IMR-90 (cell line): ENCODE measurements at regions not wholly inside any gene's neighbourhood (a gene's known extent, or its start where the extent isn't known, plus 50 kb on each side); places are given as distances from the start of the nearest gene placed in this dataset.

Experiments
- ATAC-seq: fragments of 200-7000 bp; cut with Tn5 transposase; 2 replicates; pipeline ENCODE4 v1.9.1; 2020; ENCODE audit warnings: low read depth, mild to moderate bottlenecking, moderate library complexity
- BruUV-seq: library from RNA; stranded (reverse); fragments of 400-500 nt; replicated peaks from 2 replicates; lab custom pipeline; 2021; lab: Mats Ljungman, UMichigan
- CTCF ChIA-PET: fragments of 300-600 bp; formaldehyde crosslinking; extraction: SDS; loops from one replicate; lab custom pipeline; 2021; ENCODE audit warnings: antibody characterized with exemption; lab: Yijun Ruan, JAX
- POLR2A ChIA-PET: fragments of 300-600 bp; sonication (Branson Sonifier 250); formaldehyde crosslinking; loops from one replicate; lab custom pipeline; 2022; ENCODE audit warnings: antibody characterized with exemption; ENCODE audit not compliant: unreplicated experiment; lab: Charles Lee
- DNase-seq: peaks from one replicate; pipeline ENCODE4 v3.0.0; 2013
- H2AFZ ChIP-seq: replicated peaks from 2 replicates; pipeline ENCODE3; 2013; ENCODE audit warnings: low read length, mild to moderate bottlenecking; ENCODE audit not compliant: poor library complexity
- H2AK5ac ChIP-seq: 2 replicates; pipeline ENCODE4 v1.6.1; 2013; ENCODE audit warnings: low read depth, low read length, inconsistent platforms
- H2AK9ac ChIP-seq: replicated peaks from 2 replicates; pipeline ENCODE3; 2013; ENCODE audit warnings: mild to moderate bottlenecking, low read depth, low read length, moderate library complexity; ENCODE audit not compliant: poor library complexity
- H2BK120ac ChIP-seq: 2 replicates; pipeline ENCODE4 v1.6.1; 2013; ENCODE audit warnings: low read depth, low read length, inconsistent platforms
- H2BK15ac ChIP-seq: 3 replicates; pipeline ENCODE4 v1.6.1; 2013; ENCODE audit warnings: low read depth, low read length, inconsistent platforms
- H2BK20ac ChIP-seq: 2 replicates; pipeline ENCODE4 v1.6.1; 2013; ENCODE audit warnings: low read depth, mild to moderate bottlenecking, inconsistent platforms, low read length, moderate library complexity
- H2BK5ac ChIP-seq: 2 replicates; pipeline ENCODE4 v1.6.1; 2013; ENCODE audit warnings: mild to moderate bottlenecking, low read depth, low read length, inconsistent platforms; ENCODE audit not compliant: poor library complexity, severe bottlenecking
- H3K14ac ChIP-seq: replicated peaks from 2 replicates; pipeline ENCODE4 v1.6.1; 2013; ENCODE audit warnings: low read depth, low read length, inconsistent platforms
- H3K18ac ChIP-seq: 2 replicates; pipeline ENCODE4 v1.6.1; 2013; ENCODE audit warnings: low read depth, low read length, control low read depth
- H3K23ac ChIP-seq: 2 replicates; pipeline ENCODE4 v1.6.1; 2013; ENCODE audit warnings: low read depth, low read length, inconsistent platforms
- H3K27ac ChIP-seq: 2 replicates; pipeline ENCODE4 v1.5.1; 2013; ENCODE audit warnings: mild to moderate bottlenecking, control low read depth, low read length; ENCODE audit not compliant: insufficient read depth
- H3K27me3 ChIP-seq: 2 replicates; pipeline ENCODE4 v1.6.1; 2013; ENCODE audit warnings: low read length; ENCODE audit not compliant: control insufficient read depth, insufficient read depth
- H3K36me3 ChIP-seq: 2 replicates; pipeline ENCODE4 v1.6.1; 2013; ENCODE audit warnings: low read length, mixed read lengths; ENCODE audit not compliant: control insufficient read depth, insufficient read depth
- H3K4ac ChIP-seq: 2 replicates; pipeline ENCODE4 v1.6.1; 2013; ENCODE audit warnings: low read depth, low read length, inconsistent platforms
- H3K4me1 ChIP-seq: 2 replicates; pipeline ENCODE4 v1.6.1; 2013; ENCODE audit warnings: low read length, mixed read lengths; ENCODE audit not compliant: control insufficient read depth, insufficient read depth
- H3K4me2 ChIP-seq: 2 replicates; pipeline ENCODE4 v1.6.1; 2013; ENCODE audit warnings: low read depth, mild to moderate bottlenecking, control low read depth, low read length, moderate library complexity
- H3K4me3 ChIP-seq: 2 replicates; pipeline ENCODE4 v1.5.1; 2013; ENCODE audit warnings: low read depth, mild to moderate bottlenecking, control low read depth, low read length, moderate library complexity; ENCODE audit not compliant: insufficient read depth
- H3K56ac ChIP-seq: 2 replicates; pipeline ENCODE4 v1.6.1; 2013; ENCODE audit warnings: low read length, inconsistent platforms; ENCODE audit not compliant: insufficient read depth; ENCODE audit errors: extremely low read depth
- H3K79me1 ChIP-seq, 2 experiments: 2 replicates each; pipeline ENCODE4 v1.6.1; 2013; ENCODE audit warnings: low read length in 2 of 2, inconsistent platforms in 1 of 2, low read depth in 1 of 2
- H3K9ac ChIP-seq: 2 replicates; pipeline ENCODE4 v1.6.1; 2013; ENCODE audit warnings: low read depth, low read length, control low read depth
- H3K9me1 ChIP-seq: 2 replicates; pipeline ENCODE4 v1.6.1; 2013; ENCODE audit warnings: low read length, inconsistent platforms; ENCODE audit not compliant: insufficient read depth
- H3K9me3 ChIP-seq: 2 replicates; pipeline ENCODE4 v1.6.1; 2013; ENCODE audit warnings: low read length; ENCODE audit not compliant: control insufficient read depth, insufficient read depth
- H4K20me1 ChIP-seq: 2 replicates; pipeline ENCODE4 v1.6.1; 2013; ENCODE audit warnings: low read length, inconsistent platforms; ENCODE audit not compliant: insufficient read depth
- H4K5ac ChIP-seq: 2 replicates; pipeline ENCODE4 v1.6.1; 2013; ENCODE audit warnings: mild to moderate bottlenecking, low read depth, low read length, control low read depth
- H4K8ac ChIP-seq, 2 experiments: 2 replicates each; pipeline ENCODE4 v1.6.1; 2013; ENCODE audit warnings: low read depth in 2 of 2, low read length in 2 of 2, control low read depth in 1 of 2, inconsistent platforms in 1 of 2
- H4K91ac ChIP-seq: 2 replicates; pipeline ENCODE4 v1.6.1; 2013; ENCODE audit warnings: low read depth, low read length, inconsistent platforms; ENCODE audit not compliant: insufficient read depth
- BHLHE40 ChIP-seq: fragments of 150-350 bp; IDR thresholded peaks from 2 replicates; pipeline ENCODE4 v1.6.1; 2016; ENCODE audit warnings: mild to moderate bottlenecking, low read depth, low read length
- CEBPB ChIP-seq: IDR thresholded peaks from 2 replicates; pipeline ENCODE4 v1.6.1; 2012; ENCODE audit warnings: low read depth, low read length, improper control_type of control experiment
- CHD1 ChIP-seq: IDR thresholded peaks from 2 replicates; pipeline ENCODE4 v1.6.1; 2012; ENCODE audit warnings: low read depth, low read length, improper control_type of control experiment
- ELK1 ChIP-seq: fragments of 150-350 bp; IDR thresholded peaks from 2 replicates; pipeline ENCODE4 v1.6.1; 2016; ENCODE audit warnings: low read depth, mild to moderate bottlenecking, low read length, moderate library complexity, borderline replicate concordance
- FOS ChIP-seq: fragments of 150-350 bp; IDR thresholded peaks from 2 replicates; pipeline ENCODE4 v1.6.1; 2016; ENCODE audit warnings: low read depth, low read length
- MAFK ChIP-seq: IDR thresholded peaks from 2 replicates; pipeline ENCODE4 v1.6.1; 2012; ENCODE audit warnings: low read depth, low read length, improper control_type of control experiment
- MAZ ChIP-seq: IDR thresholded peaks from 2 replicates; pipeline ENCODE4 v1.6.1; 2012; ENCODE audit warnings: low read depth, mild to moderate bottlenecking, low read length, improper control_type of control experiment, moderate library complexity, borderline replicate concordance
- MXI1 ChIP-seq: IDR thresholded peaks from 2 replicates; pipeline ENCODE4 v1.6.1; 2012; ENCODE audit warnings: low read depth, mild to moderate bottlenecking, low read length, moderate library complexity, borderline replicate concordance
- POLR2A ChIP-seq: IDR thresholded peaks from 2 replicates; pipeline ENCODE4 v1.6.1; 2012; ENCODE audit warnings: mild to moderate bottlenecking, low read depth, low read length
- RAD21 ChIP-seq: IDR thresholded peaks from 2 replicates; pipeline ENCODE4 v1.6.1; 2012; ENCODE audit warnings: low read length, improper control_type of control experiment
- RCOR1 ChIP-seq: IDR thresholded peaks from 2 replicates; pipeline ENCODE4 v1.6.1; 2012; ENCODE audit warnings: mild to moderate bottlenecking, low read length, improper control_type of control experiment; ENCODE audit not compliant: insufficient replicate concordance
- RFX5 ChIP-seq: IDR thresholded peaks from 2 replicates; pipeline ENCODE4 v1.8.0; 2012; ENCODE audit warnings: low read depth, mild to moderate bottlenecking, low read length, moderate library complexity
- SMC3 ChIP-seq: fragments of 150-350 bp; IDR thresholded peaks from 2 replicates; pipeline ENCODE4 v1.6.1; 2016; ENCODE audit warnings: low read depth, mild to moderate bottlenecking, antibody characterized with exemption, low read length, moderate library complexity
- USF2 ChIP-seq: fragments of 150-350 bp; IDR thresholded peaks from 2 replicates; pipeline ENCODE4 v1.6.1; 2017; ENCODE audit warnings: mild to moderate bottlenecking, antibody characterized with exemption, low read length, low read depth
- WGBS, 2 experiments: methylation state at CpG; one replicate each; pipeline versions ENCODE4 v1.1.5 to v1.1.7; 2013; ENCODE audit warnings: missing lambda C conversion rate in 2 of 2; ENCODE audit not compliant: insufficient read length in 1 of 2; ENCODE audit errors: extremely low coverage in 2 of 2; 5-methylcytosine and 5-hydroxymethylcytosine counted together
- dilution Hi-C: fragments of 300-500 bp; cut with HindIII; formaldehyde crosslinking; loops from one replicate; pipeline ENCODE4 v1.14.3; 2018; ENCODE audit warnings: low sequenced_read_pairs; ENCODE audit not compliant: unreplicated experiment
- in situ Hi-C: fragments of 300-500 bp; cut with MboI; formaldehyde crosslinking; loops from 3 replicates; pipeline ENCODE4 v1.14.3; 2019; ENCODE audit warnings: low sequenced_read_pairs, inconsistent platforms, mixed read lengths
- intact Hi-C: fragments of 100-400 bp; cut with micrococcal nuclease; formaldehyde crosslinking; loops from 2 replicates; pipeline ENCODE4 v1.10.0; 2022

- TF ChIP-seq BHLHE40 (no peak), MAZ (no peak), MAFK (no peak), FOS (no peak), MXI1 (no peak), CEBPB (no peak), ELK1 (no peak), USF2 (no peak), RFX5 (no peak), SMC3 (no peak), CHD1 (no peak), RAD21 (no peak), RCOR1 (no peak), POLR2A (no peak)
- no peaks in the 10 kb centered on the region for H4K20me1 ChIP-seq
- no peak overlapping the region for H3K4ac ChIP-seq
- no peak for ATAC-seq
- in situ Hi-C loops, result no loop called here
- H3K23ac ChIP-seq, result no peak overlapping the region
- CTCF ChIA-PET, result no interaction called here
- no peak overlapping the region for H2BK5ac ChIP-seq
- no peak overlapping the region for H4K91ac ChIP-seq
- H2BK15ac ChIP-seq, result no peak overlapping the region
- H3K56ac ChIP-seq, result no peak overlapping the region
- H3K9ac ChIP-seq, result no peak overlapping the region
- no peak overlapping the region for H2BK20ac ChIP-seq
- H2AK5ac ChIP-seq, result no peak overlapping the region
- H3K14ac ChIP-seq, result no peak overlapping the region
- H3K36me3 ChIP-seq, result no peaks in the 10 kb centered on the region
- H4K8ac ChIP-seq, result no peak overlapping the region
- no peaks in the 10 kb centered on the region for H3K9me1 ChIP-seq
- POLR2A ChIA-PET, result no interaction called here
- H3K79me1 ChIP-seq, result no peaks in the 10 kb centered on the region
- H2BK120ac ChIP-seq, result no peak overlapping the region
- no peak for DNase-seq
- no peak overlapping the region for H2AFZ ChIP-seq
- intact Hi-C loops, result no loop called here
- dilution Hi-C loops, result no loop called here
- H2AK9ac ChIP-seq, result no peak overlapping the region
- no peak overlapping the region for H3K4me3 ChIP-seq
- H4K5ac ChIP-seq, result no peak overlapping the region
- no peaks in the 10 kb centered on the region for H3K27me3 ChIP-seq
- no peak overlapping the region for H3K18ac ChIP-seq
- no peak overlapping the region for H3K27ac ChIP-seq
- peaks cover 12% of the 10 kb centered on the region for H3K9me3 ChIP-seq
- WGBS, 2 experiments, result 80% methylated on average over 3 of the region's 5 CpGs; no CpG with 5 or more reads in 1 of the 2 experiments
- H3K4me1 ChIP-seq, result no peaks in the 10 kb centered on the region
- H3K4me2 ChIP-seq, result no peak overlapping the region
- no TSS peak for BruUV-seq
Measured at GRCh38 chr12:127957001-127957660, 309.8 kb upstream of the TMEM132C start.
